Keratinocyte (primary cell): ENCODE measurements at regions not wholly inside any gene's neighbourhood (a gene's known extent, or its start where the extent isn't known, plus 50 kb on each side); places are given as distances from the start of the nearest gene placed in this dataset.

ENCODE experiments used
- DNase-seq: peaks from one replicate; pipeline ENCODE4 v3.0.0-alpha.2; 2011; ENCODE audit warnings: low read depth, missing footprints, low spot score
- FAIRE-seq: peaks from 2 replicates; lab custom pipeline; 2011; peaks lifted over from hg19 to GRCh38; lab: Jason Lieb, UNC
- H2AFZ ChIP-seq: 2 replicates; pipeline ENCODE4 v1.6.0; 2012; ENCODE audit warnings: low read length, control low read depth, inconsistent platforms; ENCODE audit not compliant: control insufficient read depth
- H3K27ac ChIP-seq: 2 replicates; pipeline ENCODE4 v1.5.1; 2011; ENCODE audit warnings: low read length; ENCODE audit not compliant: control insufficient read depth, insufficient read depth
- H3K27me3 ChIP-seq: 3 replicates; pipeline ENCODE4 v1.6.0; 2011; ENCODE audit warnings: low read length; ENCODE audit not compliant: control insufficient read depth, insufficient read depth; ENCODE audit errors: extremely low read depth
- H3K36me3 ChIP-seq, 2 experiments: 2 replicates in 1 of 2; 3 replicates in 1 of 2; pipeline ENCODE4 v1.5.1; 2011; ENCODE audit warnings: low read length in 2 of 2, mild to moderate bottlenecking in 1 of 2; ENCODE audit not compliant: control insufficient read depth in 2 of 2, insufficient read depth in 2 of 2; ENCODE audit errors: extremely low read depth in 1 of 2
- H3K4me1 ChIP-seq: 3 replicates; pipeline ENCODE4 v1.5.1; 2011; ENCODE audit warnings: low read length; ENCODE audit not compliant: control insufficient read depth, insufficient read depth; ENCODE audit errors: extremely low read depth
- H3K4me2 ChIP-seq: 3 replicates; pipeline ENCODE4 v1.6.0; 2011; ENCODE audit warnings: low read depth, low read length; ENCODE audit not compliant: control insufficient read depth, insufficient read depth; ENCODE audit errors: extremely low read depth
- H3K4me3 ChIP-seq, 3 experiments: fragments of 200-600 bp in 1 of 3; sonication (generic) in 1 of 3; 2 replicates in 2 of 3; 3 replicates in 1 of 3; pipeline ENCODE4 v1.5.1; 2011 to 2016; ENCODE audit warnings: low read length in 3 of 3, mild to moderate bottlenecking in 3 of 3, control low read depth in 2 of 3, inconsistent platforms in 1 of 3, low read depth in 1 of 3, mixed read lengths in 1 of 3, mixed run types in 1 of 3, moderate library complexity in 1 of 3; ENCODE audit not compliant: control insufficient read depth in 2 of 3, insufficient read depth in 2 of 3; ENCODE audit errors: extremely low read depth in 1 of 3
- H3K79me2 ChIP-seq: 2 replicates; pipeline ENCODE4 v1.6.0; 2012; ENCODE audit warnings: low read length; ENCODE audit not compliant: control insufficient read depth, insufficient read depth
- H3K9ac ChIP-seq: 3 replicates; pipeline ENCODE4 v1.6.0; 2011; ENCODE audit warnings: low read length; ENCODE audit not compliant: control insufficient read depth, insufficient read depth; ENCODE audit errors: extremely low read depth
- H3K9me1 ChIP-seq: 3 replicates; pipeline ENCODE4 v1.6.0; 2011; ENCODE audit warnings: low read length; ENCODE audit not compliant: control insufficient read depth, insufficient read depth; ENCODE audit errors: extremely low read depth
- H3K9me3 ChIP-seq: 2 replicates; pipeline ENCODE4 v1.5.1; 2012; ENCODE audit warnings: low read depth, low read length; ENCODE audit not compliant: control insufficient read depth
- H4K20me1 ChIP-seq: 3 replicates; pipeline ENCODE4 v1.6.0; 2011; ENCODE audit warnings: low read length; ENCODE audit not compliant: control insufficient read depth, insufficient read depth; ENCODE audit errors: extremely low read depth
- EZH2 ChIP-seq: IDR thresholded peaks from one replicate; pipeline ENCODE4 v1.6.1; 2012; ENCODE audit warnings: inconsistent platforms, mild to moderate bottlenecking, low read length, moderate library complexity
- dilution Hi-C: fragments of 300-500 bp; cut with MboI; formaldehyde crosslinking; loops from one replicate; pipeline ENCODE4 v1.7.0; 2020; ENCODE audit warnings: low sequenced_read_pairs; ENCODE audit not compliant: extremely low pct_ligation_motif_present
- TF ChIP-seq, protein P1 (sequence below), 3 experiments: IDR thresholded peaks in 1 of 3; conservative IDR thresholded peaks in 1 of 3; optimal IDR thresholded peaks in 1 of 3; 2 replicates in 2 of 3; 3 replicates in 1 of 3; pipeline versions ENCODE3 to v1.5.1; 2011; ENCODE audit warnings: low read length in 3 of 3, mild to moderate bottlenecking in 3 of 3, moderate library complexity in 2 of 3, control low read depth in 1 of 3, inconsistent platforms in 1 of 3; ENCODE audit not compliant: insufficient read depth in 2 of 3; ENCODE audit errors: extremely low read depth in 1 of 3

DNA sequence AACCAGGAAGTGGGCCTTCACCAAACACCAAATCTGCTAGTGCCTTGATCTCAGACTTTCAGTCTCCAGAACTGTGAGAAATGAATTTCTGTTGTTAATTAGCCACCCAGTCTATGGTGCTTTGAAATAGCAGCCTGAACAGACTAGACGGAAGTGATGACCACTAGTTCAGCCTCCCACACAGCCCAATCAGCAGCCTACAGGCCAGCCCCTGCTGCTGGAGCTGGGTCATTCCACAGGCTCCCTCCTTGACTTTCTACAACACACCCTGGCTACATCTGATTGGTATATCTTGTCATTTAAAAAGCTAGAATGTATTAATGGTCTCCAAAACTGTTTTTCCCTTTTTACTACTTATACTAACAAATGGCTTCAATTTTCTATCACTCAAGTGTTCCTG, 277.2 kb upstream of the TAC1 start:
- Histone ChIP-seq H3K27me3 (no peaks in the 10 kb centered on the region), H3K9me3 (no peaks in the 10 kb centered on the region), H3K9ac (no peak overlapping the region), H3K27ac (no peak overlapping the region), H3K36me3 (no peaks in the 10 kb centered on the region), H2AFZ (no peak overlapping the region), H3K9me1 (no peaks in the 10 kb centered on the region), H4K20me1 (no peaks in the 10 kb centered on the region), H3K4me1 (no peaks in the 10 kb centered on the region), H3K79me2 (no peaks in the 10 kb centered on the region), H3K4me2 (no peak overlapping the region), H3K4me3 (no peak overlapping the region)
- no peak for DNase-seq
- FAIRE-seq: no peak
- dilution Hi-C loops: no loop called here
- TF ChIP-seq EZH2: no peak
- TF ChIP-seq, protein P1, sequence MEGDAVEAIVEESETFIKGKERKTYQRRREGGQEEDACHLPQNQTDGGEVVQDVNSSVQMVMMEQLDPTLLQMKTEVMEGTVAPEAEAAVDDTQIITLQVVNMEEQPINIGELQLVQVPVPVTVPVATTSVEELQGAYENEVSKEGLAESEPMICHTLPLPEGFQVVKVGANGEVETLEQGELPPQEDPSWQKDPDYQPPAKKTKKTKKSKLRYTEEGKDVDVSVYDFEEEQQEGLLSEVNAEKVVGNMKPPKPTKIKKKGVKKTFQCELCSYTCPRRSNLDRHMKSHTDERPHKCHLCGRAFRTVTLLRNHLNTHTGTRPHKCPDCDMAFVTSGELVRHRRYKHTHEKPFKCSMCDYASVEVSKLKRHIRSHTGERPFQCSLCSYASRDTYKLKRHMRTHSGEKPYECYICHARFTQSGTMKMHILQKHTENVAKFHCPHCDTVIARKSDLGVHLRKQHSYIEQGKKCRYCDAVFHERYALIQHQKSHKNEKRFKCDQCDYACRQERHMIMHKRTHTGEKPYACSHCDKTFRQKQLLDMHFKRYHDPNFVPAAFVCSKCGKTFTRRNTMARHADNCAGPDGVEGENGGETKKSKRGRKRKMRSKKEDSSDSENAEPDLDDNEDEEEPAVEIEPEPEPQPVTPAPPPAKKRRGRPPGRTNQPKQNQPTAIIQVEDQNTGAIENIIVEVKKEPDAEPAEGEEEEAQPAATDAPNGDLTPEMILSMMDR (optimal IDR thresholded peaks at IDR 0.05 in 1 of 3, IDR thresholded peaks at IDR 0.05 in 1 of 3, conservative IDR thresholded peaks at IDR 0.05 in 1 of 3; ENCODE audit: extremely low read depth in 1 of 3, insufficient read depth in 2 of 3, low read length in 3 of 3): no peak

DNA sequence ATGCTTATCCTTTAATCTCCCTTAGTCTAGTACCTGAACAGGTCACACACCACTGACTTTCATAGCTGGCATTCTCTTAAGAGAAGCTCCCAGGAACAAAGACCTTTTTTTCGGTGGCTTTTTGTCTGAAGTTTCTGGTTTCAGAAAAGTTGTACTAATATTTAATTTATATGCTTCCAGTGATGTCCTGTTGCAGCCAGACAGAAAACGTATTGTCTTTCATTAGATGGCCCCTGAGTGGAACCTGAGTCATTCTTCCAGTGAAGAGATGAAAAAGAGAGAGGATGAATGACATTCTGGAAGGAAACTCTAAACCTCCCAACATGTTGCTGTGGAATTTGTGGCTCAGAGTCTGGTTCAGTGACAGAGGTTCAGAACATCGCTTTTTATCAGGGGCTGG, 274.8 kb upstream of the TAC1 start:
- no peak for DNase-seq
- no peaks in the 10 kb centered on the region for H3K9me1 ChIP-seq
- no peak overlapping the region for H3K4me3 ChIP-seq
- H3K9ac ChIP-seq: no peak overlapping the region
- no peaks in the 10 kb centered on the region for H3K9me3 ChIP-seq
- H3K27ac ChIP-seq: no peak overlapping the region
- H3K79me2 ChIP-seq: no peaks in the 10 kb centered on the region
- no peaks in the 10 kb centered on the region for H3K4me1 ChIP-seq
- no peaks in the 10 kb centered on the region for H3K27me3 ChIP-seq
- no peak overlapping the region for H2AFZ ChIP-seq
- TF ChIP-seq, protein P1 (optimal IDR thresholded peaks at IDR 0.05 in 1 of 3, IDR thresholded peaks at IDR 0.05 in 1 of 3, conservative IDR thresholded peaks at IDR 0.05 in 1 of 3; ENCODE audit: extremely low read depth in 1 of 3, insufficient read depth in 2 of 3, low read length in 3 of 3): no peak
- TF ChIP-seq EZH2: no peak
- no peaks in the 10 kb centered on the region for H3K36me3 ChIP-seq
- H4K20me1 ChIP-seq: no peaks in the 10 kb centered on the region
- FAIRE-seq: no peak
- no peak overlapping the region for H3K4me2 ChIP-seq
- dilution Hi-C loops: no loop called here
